ENCODE measurements at regions not wholly inside any gene's neighbourhood (a gene's known extent, or its start where the extent isn't known, plus 50 kb on each side); places are given as distances from the start of the nearest gene placed in this dataset.
"Not testable (repeated sequence)": the region's sequence is repeated elsewhere in the genome, so short reads cannot be mapped to it uniquely, and the experiment has no call there.

DNA sequence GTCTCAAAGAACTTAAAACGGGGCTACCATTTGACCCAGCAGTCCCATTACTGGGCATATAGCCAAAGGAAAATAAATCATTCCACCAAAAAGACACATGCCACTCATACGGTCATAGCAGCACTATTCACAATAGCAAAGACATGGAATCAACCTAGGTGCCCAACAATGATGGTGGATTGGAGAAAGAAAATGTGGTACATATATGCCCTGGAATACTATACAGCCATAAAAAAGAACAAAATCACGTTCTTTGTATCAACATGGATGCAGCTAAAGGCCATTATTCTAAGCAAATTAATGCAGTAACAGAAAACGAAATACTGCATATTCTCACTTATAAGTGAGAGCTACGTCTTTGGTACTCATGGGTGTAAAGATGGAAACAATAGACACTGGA is 138.1 kb upstream of the NEIL3 start:
- H3K4me1 Mint-ChIP-seq, result no peaks in the 10 kb centered on the region
- peaks cover 2 to 3% (median 3%) of the 10 kb centered on the region in 3 donors for H3K9me3 Mint-ChIP-seq
- no peak overlapping the region for H3K4me3 Mint-ChIP-seq
- H3K27me3 Mint-ChIP-seq, result no peaks in the 10 kb centered on the region
- peaks cover 2% of the 10 kb centered on the region for H3K36me3 Mint-ChIP-seq
- H3K27ac Mint-ChIP-seq, result no peak overlapping the region

DNA sequence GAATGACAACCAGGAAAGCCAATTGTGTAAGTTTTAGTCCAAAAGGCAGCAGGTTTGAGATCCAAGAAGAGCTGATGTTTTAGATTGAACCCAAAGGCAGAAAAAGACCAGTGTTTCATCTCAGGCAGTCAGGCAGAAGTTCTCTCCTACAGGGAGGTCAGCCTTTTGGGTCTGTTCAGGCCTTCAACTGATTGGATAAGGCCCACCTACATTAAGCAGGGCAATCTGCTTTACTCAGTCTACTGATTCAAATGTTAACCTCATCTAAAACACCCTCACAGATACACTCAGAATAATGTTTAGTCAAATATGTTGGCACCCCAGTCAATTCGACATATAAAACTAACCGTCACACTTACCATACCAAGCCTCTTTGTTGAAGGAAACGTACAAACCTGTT is 134.2 kb upstream of the NEIL3 start:
- Mint-ChIP-seq H3K27me3 (no peaks in the 10 kb centered on the region), H3K36me3 (peaks cover 2% of the 10 kb centered on the region), H3K4me1 (no peaks in the 10 kb centered on the region), H3K9me3 (peaks cover 2 to 3% (median 3%) of the 10 kb centered on the region in 3 donors), H3K4me3 (no peak overlapping the region), H3K27ac (no peak overlapping the region)

DNA sequence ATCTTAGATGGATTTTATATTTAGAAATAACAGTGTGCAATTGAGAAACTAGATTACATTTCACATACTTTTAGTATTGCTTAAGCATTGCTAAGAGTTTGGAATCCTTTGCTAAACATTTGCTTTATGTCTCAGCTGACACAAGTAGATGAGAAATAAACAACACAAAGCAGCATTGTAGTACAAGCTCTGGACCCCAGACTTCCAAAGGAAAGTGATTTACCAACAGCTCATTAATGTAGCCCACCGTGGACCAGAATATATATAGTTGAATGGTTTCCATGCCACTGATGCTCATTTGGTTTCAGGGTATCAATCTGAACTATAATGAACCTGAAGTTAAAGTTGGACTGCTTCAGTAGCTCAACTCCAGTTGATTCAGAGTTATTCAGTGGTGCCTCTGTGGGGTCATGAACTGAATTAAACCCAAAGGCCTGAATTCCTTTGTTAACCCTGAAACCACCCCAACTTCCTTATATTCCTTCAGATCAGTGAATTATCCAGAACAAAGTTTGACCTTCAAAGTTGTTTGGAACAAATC is 132.1 kb upstream of the NEIL3 start:
- no peak overlapping the region for H3K4me3 Mint-ChIP-seq
- H3K4me1 Mint-ChIP-seq, result no peaks in the 10 kb centered on the region
- no peaks in the 10 kb centered on the region for H3K27me3 Mint-ChIP-seq
- H3K27ac Mint-ChIP-seq, result no peak overlapping the region
- peaks cover 0 to 3% (median 3%) of the 10 kb centered on the region in 3 donors for H3K9me3 Mint-ChIP-seq
- H3K36me3 Mint-ChIP-seq, result no peaks in the 10 kb centered on the region

DNA sequence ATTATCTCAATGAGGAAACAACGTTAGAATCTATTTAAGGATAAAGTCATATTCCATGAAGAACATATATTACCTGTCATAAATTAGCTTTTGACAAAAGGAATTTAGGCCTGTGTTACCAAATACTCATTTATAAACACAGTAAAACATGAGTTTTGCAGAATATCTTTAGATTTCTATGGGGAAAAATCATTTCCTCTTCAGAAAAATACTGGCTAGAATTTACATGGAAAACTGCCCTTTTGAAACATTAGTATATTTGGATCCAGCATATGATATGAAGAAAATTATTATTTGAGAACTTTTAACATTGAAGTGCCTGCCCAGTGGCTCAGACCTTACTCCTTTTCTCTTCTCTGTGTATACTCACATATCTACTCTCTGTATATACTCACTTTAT is 131.4 kb upstream of the NEIL3 start:
- H3K4me1 Mint-ChIP-seq, result no peaks in the 10 kb centered on the region
- H3K36me3 Mint-ChIP-seq, result no peaks in the 10 kb centered on the region
- H3K27me3 Mint-ChIP-seq, result no peaks in the 10 kb centered on the region
- H3K4me3 Mint-ChIP-seq, result no peak overlapping the region
- H3K9me3 Mint-ChIP-seq, result peaks cover 0 to 3% (median 3%) of the 10 kb centered on the region in 3 donors
- no peak overlapping the region for H3K27ac Mint-ChIP-seq

DNA sequence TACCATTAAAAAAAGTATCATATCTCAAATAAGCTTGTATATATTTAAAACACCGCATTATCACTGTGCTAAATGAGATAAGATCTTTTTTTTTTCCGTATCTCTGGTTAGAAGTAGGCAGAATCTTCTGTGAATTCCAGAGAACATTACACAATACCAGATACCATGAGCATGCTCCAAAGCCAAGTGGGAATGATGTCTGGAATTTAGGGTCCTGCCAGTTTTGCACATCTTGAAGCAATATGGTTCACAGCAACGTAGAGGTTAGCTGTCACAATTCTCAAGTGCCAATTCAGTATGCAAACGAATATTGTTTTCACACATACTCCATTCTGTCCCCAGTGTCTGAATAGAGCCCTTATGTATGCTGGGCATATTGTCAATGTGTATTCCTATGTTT is 127.5 kb upstream of the NEIL3 start:
- Mint-ChIP-seq H3K27ac (no peak overlapping the region), H3K9me3 (no peaks in the 10 kb centered on the region), H3K27me3 (no peaks in the 10 kb centered on the region), H3K4me3 (no peak overlapping the region), H3K4me1 (no peaks in the 10 kb centered on the region), H3K36me3 (peaks cover 1% of the 10 kb centered on the region)

DNA sequence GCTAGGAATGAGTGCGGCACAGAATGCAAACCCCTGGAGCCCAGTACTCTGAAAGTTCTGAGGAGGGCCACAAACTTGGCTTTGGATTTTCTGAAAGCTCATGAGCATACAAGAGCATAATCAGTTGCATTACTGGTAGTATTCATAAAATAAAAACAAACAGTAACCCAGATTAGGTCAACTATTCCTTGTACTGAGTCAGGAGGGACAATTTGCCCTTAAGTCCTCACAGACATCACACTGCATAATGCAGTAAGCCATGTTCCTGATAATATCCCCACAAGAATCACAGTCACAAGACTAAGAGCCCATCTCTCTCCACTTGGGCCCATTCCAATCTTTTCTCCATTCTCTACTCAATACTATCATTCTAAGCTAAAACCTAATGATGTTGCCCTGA is 126.9 kb upstream of the NEIL3 start:
- Mint-ChIP-seq H3K4me1 (no peaks in the 10 kb centered on the region), H3K27ac (no peak overlapping the region), H3K36me3 (peaks cover 1% of the 10 kb centered on the region), H3K4me3 (no peak overlapping the region), H3K9me3 (no peaks in the 10 kb centered on the region), H3K27me3 (no peaks in the 10 kb centered on the region)

DNA sequence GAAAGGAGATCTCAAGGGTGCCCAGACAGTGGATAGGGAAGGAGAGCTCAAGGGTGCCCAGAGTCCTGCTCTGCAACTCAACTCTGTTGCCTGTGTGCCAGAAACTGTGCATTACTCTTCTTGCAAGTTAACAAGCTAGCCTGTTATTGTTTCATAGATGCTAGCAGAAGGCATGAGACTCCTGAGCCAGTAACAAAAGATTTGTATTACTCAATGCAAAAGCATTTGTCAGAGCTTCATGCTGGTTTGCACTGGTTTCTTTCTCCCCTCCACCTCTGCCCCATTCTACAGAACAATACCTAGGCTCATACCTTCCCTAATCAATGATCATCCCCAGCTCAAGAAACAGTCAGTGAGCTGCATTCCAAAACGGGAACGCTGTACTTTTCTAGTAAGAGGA is 124.5 kb upstream of the NEIL3 start:
- Mint-ChIP-seq H3K27ac (no peak overlapping the region), H3K9me3 (no peaks in the 10 kb centered on the region), H3K4me1 (no peaks in the 10 kb centered on the region), H3K27me3 (no peaks in the 10 kb centered on the region), H3K4me3 (no peak overlapping the region), H3K36me3 (peaks cover 1% of the 10 kb centered on the region)

DNA sequence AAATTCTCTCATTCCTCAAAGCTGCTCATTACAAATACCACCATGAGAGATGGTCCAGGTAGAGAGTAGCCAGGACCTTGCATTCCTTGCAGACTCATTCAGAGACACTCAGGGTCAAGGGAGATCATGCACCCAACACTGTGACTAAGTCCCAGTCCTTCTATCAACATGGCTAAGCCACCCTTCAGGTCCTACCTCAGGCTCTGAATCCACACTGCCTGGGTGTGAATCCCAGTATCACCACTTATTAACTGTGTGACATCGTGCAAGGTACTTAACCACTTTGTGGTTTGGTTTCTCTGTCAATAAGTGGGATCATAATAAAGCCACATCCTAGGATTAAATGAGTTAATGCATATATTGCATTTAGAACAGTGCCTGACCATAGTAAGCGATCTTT is 124.1 kb upstream of the NEIL3 start:
- Mint-ChIP-seq H3K36me3 (peaks cover 1% of the 10 kb centered on the region), H3K4me1 (no peaks in the 10 kb centered on the region), H3K27ac (no peak overlapping the region), H3K27me3 (no peaks in the 10 kb centered on the region), H3K9me3 (no peaks in the 10 kb centered on the region), H3K4me3 (no peak overlapping the region)

DNA sequence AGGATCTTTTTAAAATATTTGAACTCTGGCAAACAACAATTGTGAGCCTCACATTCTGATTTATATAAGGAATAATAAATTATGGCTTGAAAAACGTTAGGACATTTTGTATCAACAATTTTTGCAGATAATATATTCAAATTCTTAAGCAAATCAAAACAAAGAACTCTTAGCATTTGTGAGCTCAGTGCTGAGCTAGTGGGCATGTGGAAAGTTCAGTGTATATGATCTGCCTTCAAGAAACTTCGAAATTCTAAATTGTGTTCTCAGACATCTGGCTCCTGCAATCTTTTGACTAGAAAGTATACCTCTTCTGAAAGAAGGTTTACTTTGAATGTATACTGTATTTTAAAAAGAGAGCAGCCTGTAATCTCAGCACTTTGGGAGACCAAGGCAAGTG is 122.3 kb upstream of the NEIL3 start:
- Mint-ChIP-seq H3K27me3 (no peaks in the 10 kb centered on the region), H3K36me3 (peaks cover 1% of the 10 kb centered on the region), H3K4me1 (peaks cover 0 to under 1% (median 0%) of the 10 kb centered on the region in 3 donors), H3K4me3 (no peak overlapping the region), H3K9me3 (no peaks in the 10 kb centered on the region), H3K27ac (no peak overlapping the region)

DNA sequence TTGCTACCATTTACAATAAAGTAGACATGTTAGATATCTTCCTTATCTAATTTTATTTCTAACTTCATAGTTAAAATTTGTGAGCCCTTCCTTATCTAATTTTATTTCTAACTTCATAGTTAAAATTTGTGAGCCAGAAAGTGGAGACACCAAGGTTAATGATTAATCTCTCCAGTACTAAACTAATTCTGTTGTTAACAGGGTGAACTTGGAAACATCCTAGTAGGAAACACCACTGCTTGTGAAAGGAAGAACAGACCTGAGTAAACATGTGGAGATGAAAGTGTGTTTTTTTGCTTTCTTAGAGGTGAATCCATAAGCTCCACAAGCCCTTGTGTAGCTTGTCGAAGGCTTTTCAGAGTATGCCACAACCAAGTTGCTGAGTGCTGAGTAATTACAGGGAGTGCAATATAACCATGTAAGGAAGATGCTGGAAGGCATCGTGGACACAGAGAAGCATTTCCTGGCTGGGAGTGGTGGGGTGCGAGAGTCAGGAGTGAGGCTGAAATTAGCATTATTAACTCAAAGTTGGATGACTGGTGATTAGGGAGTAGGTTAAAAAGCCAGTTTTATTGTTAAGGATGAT is 118.6 kb upstream of the NEIL3 start:
- H3K27ac Mint-ChIP-seq, result no peak overlapping the region
- no peak overlapping the region for H3K4me3 Mint-ChIP-seq
- H3K9me3 Mint-ChIP-seq, result no peaks in the 10 kb centered on the region
- H3K4me1 Mint-ChIP-seq, result peaks cover 0 to 1% (median 0%) of the 10 kb centered on the region in 3 donors
- H3K36me3 Mint-ChIP-seq, result peaks cover 1% of the 10 kb centered on the region
- no peaks in the 10 kb centered on the region for H3K27me3 Mint-ChIP-seq

DNA sequence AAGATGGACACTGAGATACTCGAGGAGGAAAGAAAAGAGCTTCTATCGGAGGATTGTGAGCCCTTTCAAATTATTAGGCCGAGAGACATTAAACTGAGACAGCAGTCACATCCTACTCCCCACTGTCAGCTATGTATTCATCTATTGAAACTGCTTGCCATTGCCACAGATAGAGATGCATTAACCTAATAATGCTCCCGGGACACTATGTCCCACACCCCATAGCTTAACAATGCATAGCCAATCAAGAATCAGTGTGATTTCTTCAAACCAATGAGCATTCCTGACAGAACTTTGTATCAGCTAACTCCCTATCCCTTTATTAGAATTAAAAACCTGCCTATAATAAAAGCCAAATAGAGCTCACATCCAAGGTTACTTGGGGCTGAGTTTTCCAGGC is 118.1 kb upstream of the NEIL3 start:
- H3K4me3 Mint-ChIP-seq, result no peak overlapping the region
- H3K27ac Mint-ChIP-seq, result no peak overlapping the region
- H3K9me3 Mint-ChIP-seq, result peaks cover 0 to under 1% (median under 1%) of the 10 kb centered on the region in 3 donors
- no peaks in the 10 kb centered on the region for H3K36me3 Mint-ChIP-seq
- peaks cover 0 to 1% (median 0%) of the 10 kb centered on the region in 3 donors for H3K4me1 Mint-ChIP-seq
- no peaks in the 10 kb centered on the region for H3K27me3 Mint-ChIP-seq

DNA sequence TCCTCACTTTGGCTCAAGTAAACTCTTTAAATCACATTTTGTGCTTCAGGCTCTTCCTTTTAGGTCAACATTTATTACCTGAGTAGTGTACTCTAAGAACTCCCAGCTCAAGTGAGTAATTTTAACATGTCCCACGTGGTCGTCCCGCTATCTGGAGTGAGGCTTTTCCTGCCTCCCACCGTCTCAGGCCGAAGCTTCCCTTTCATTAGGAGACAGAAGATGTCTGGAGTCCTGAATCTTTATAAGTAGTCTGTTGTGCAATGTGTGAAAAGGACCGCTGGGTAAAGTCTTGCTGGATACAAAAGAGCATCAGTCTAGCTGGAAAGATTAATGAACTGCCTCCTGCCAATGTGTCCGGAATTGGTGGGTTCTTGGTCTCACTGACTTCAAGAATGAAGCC is 117.7 kb upstream of the NEIL3 start:
- Mint-ChIP-seq H3K9me3 (peaks cover 0 to 5% (median 3%) of the 10 kb centered on the region in 3 donors), H3K4me1 (peaks cover 0 to 1% (median 0%) of the 10 kb centered on the region in 3 donors), H3K4me3 (no peak overlapping the region), H3K27me3 (no peaks in the 10 kb centered on the region), H3K36me3 (no peaks in the 10 kb centered on the region), H3K27ac (no peak overlapping the region)

DNA sequence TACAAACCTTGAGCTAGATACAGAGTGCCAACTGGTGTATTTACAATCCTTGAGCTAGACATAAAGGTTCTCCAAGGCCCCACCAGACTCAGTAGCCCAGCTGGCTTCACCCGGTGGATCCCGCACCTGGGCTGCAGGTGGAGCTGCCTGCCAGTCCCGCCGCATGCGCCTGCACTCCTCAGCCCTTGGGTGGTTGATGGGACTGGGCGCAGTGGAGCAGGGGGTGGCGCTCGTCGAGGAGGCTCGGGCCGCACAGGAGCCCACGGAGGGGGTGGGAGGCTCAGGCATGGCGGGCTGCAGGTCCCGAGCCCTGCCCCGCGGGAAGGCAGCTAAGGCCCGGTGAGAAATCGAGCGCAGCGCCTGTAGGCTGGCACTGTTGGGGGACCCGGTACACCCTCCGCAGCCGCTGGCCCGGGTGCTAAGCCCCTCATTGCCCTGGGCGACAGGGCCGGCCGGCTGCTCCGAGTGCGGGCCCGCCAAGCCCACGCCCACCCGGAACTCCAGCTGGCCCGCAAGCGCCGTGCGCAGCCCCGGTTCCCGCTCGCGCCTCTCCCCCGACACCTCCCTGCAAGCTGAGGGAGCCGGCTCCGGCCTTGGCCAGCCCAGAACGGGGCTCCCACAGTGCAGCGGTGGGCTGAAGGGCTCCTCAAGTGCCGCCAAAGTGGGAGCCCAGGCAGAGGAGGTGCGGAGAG is 116.5 kb upstream of the NEIL3 start:
- not testable (repeated sequence) for H3K9me3 Mint-ChIP-seq, H3K4me3 Mint-ChIP-seq, H3K4me1 Mint-ChIP-seq, H3K36me3 Mint-ChIP-seq, H3K27ac Mint-ChIP-seq, H3K27me3 Mint-ChIP-seq

DNA sequence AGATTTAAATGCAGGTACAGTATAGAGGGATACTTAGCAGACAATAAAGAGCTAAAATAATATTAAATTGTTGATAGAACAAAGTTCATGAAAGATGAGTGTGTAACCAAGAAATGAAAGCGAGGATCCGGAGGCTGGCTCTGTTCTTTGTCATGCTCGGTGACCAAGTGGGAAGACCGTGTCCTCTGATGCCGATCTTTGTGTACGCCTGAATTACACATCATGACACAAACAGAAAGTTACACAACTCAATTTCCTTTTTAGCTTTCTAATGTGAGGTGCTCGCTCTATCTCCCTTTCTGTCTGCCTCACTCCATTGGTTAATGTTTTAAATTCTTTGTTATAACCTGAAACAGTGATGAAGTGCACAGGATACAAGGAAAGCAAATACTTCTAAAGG is 114.8 kb upstream of the NEIL3 start:
- peaks cover 3 to 8% (median 6%) of the 10 kb centered on the region in 3 donors for H3K9me3 Mint-ChIP-seq
- H3K36me3 Mint-ChIP-seq, result no peaks in the 10 kb centered on the region
- H3K27ac Mint-ChIP-seq, result no peak overlapping the region
- peaks cover 0 to 1% (median 0%) of the 10 kb centered on the region in 3 donors for H3K4me1 Mint-ChIP-seq
- no peak overlapping the region for H3K4me3 Mint-ChIP-seq
- H3K27me3 Mint-ChIP-seq, result no peaks in the 10 kb centered on the region

DNA sequence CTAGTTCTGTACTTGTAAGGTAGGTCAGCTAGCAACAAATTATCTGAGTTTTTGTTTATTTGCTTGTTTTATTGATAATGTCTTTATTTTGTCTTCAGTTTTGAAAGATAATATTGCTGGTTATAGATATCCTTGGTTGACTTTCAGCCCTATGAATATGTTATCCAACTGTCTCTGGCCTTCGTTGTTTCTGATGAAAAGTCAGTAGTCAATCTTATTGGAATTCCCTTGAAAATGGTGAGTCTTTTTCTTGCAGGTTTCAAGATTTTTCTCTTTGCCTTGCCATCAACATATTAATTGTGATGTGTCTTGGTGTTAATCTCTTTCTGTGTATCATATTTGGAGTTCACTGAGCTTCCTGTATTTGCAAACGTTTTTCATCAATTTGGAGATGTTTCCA is 113.1 kb upstream of the NEIL3 start:
- H3K4me1 Mint-ChIP-seq, result peaks cover 0 to 1% (median 0%) of the 10 kb centered on the region in 3 donors
- H3K27ac Mint-ChIP-seq, result no peak overlapping the region
- H3K9me3 Mint-ChIP-seq, result peaks cover 3 to 8% (median 6%) of the 10 kb centered on the region in 3 donors
- H3K27me3 Mint-ChIP-seq, result no peaks in the 10 kb centered on the region
- no peaks in the 10 kb centered on the region for H3K36me3 Mint-ChIP-seq
- no peak overlapping the region for H3K4me3 Mint-ChIP-seq

DNA sequence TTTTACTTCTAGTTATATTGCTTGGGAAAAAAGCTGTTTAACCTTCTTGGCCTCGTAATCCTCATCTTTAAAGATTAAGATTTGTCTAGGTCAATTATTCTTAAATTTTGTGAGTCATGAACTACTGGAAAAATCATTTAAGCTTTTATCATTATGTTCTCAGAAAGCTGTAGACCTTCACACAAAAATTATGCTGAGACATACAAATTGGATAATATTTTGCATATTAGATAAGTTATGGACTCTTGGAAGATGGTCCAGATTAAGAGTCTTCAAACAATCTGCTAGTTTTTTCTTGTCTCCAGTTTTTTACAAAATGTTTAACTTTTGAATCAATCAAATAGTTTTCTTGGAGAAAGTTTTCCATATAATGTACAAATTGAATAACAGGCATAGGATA is 108.1 kb upstream of the NEIL3 start:
- H3K27ac Mint-ChIP-seq, result no peak overlapping the region
- H3K4me1 Mint-ChIP-seq, result no peaks in the 10 kb centered on the region
- H3K9me3 Mint-ChIP-seq, result peaks cover 5 to 11% (median 5%) of the 10 kb centered on the region in 3 donors
- H3K4me3 Mint-ChIP-seq, result no peak overlapping the region
- no peaks in the 10 kb centered on the region for H3K36me3 Mint-ChIP-seq
- no peaks in the 10 kb centered on the region for H3K27me3 Mint-ChIP-seq
